ENCODE measurements at regions not wholly inside any gene's neighbourhood (a gene's known extent, or its start where the extent isn't known, plus 50 kb on each side); places are given as distances from the start of the nearest gene placed in this dataset.

GRCh38 chr2:136168720-136169119 lies 50.8 kb upstream of the CXCR4 start:
- DNase-seq = no peak

- DNase-seq = no peak
Measured at GRCh38 chr2:136167721-136168475, 49.9 kb upstream of the CXCR4 start.
